ENCODE measurements at regions not wholly inside any gene's neighbourhood (a gene's known extent, or its start where the extent isn't known, plus 50 kb on each side); places are given as distances from the start of the nearest gene placed in this dataset.

- Mint-ChIP-seq H3K4me3 (ENCODE audit: low read depth, unreplicated experiment) (no peak overlapping the region), H3K36me3 (ENCODE audit: insufficient read depth, unreplicated experiment) (no peaks in the 10 kb centered on the region), H3K9me3 (ENCODE audit: low read depth, unreplicated experiment) (peaks cover 8% of the 10 kb centered on the region), H3K27me3 (ENCODE audit: unreplicated experiment) (no peaks in the 10 kb centered on the region), H3K4me1 (ENCODE audit: low read depth, unreplicated experiment) (no peaks in the 10 kb centered on the region), H3K27ac (ENCODE audit: unreplicated experiment) (no peak overlapping the region)
- CTCF ChIA-PET = interaction anchor here (0.6 kb wide), 1 partner anchor 25 kb away, joined by 3 read pairs; no protein-coding TSS in a partner anchor
- intact Hi-C loops (cut with micrococcal nuclease; ENCODE audit: unreplicated experiment) = no loop called here
- DNase-seq = no peak
- BruUV-seq (replicated peaks) = no TSS peak
- no peak for TF ChIP-seq CTCF (IDR thresholded peaks at IDR 0.05; ENCODE audit: unreplicated experiment)
These were observed 518.5 kb downstream of the ZNF608 start for GRCh38 chr5:124227914-124228313.

GRCh38 chr5:124220418-124220817 is 526.0 kb downstream of the ZNF608 start:
- DNase-seq = no peak
- Mint-ChIP-seq H3K27me3 (ENCODE audit: unreplicated experiment) (no peaks in the 10 kb centered on the region), H3K4me1 (ENCODE audit: low read depth, unreplicated experiment) (no peaks in the 10 kb centered on the region), H3K9me3 (ENCODE audit: low read depth, unreplicated experiment) (peaks cover 15% of the 10 kb centered on the region), H3K27ac (ENCODE audit: unreplicated experiment) (no peak overlapping the region), H3K36me3 (ENCODE audit: insufficient read depth, unreplicated experiment) (no peaks in the 10 kb centered on the region), H3K4me3 (ENCODE audit: low read depth, unreplicated experiment) (no peak overlapping the region)
- intact Hi-C loops (cut with micrococcal nuclease; ENCODE audit: unreplicated experiment) = no loop called here
- no peak for TF ChIP-seq CTCF (IDR thresholded peaks at IDR 0.05; ENCODE audit: unreplicated experiment)
- CTCF ChIA-PET = interaction anchor here (0.7 kb wide), 1 partner anchor 141 kb away, joined by 3 read pairs; no protein-coding TSS in a partner anchor
- no TSS peak for BruUV-seq (replicated peaks)

- H3K4me1 Mint-ChIP-seq (ENCODE audit: low read depth, unreplicated experiment) = no peaks in the 10 kb centered on the region
- no peak overlapping the region for H3K27ac Mint-ChIP-seq (ENCODE audit: unreplicated experiment)
- no TSS peak for BruUV-seq (replicated peaks)
- H3K27me3 Mint-ChIP-seq (ENCODE audit: unreplicated experiment) = no peaks in the 10 kb centered on the region
- H3K9me3 Mint-ChIP-seq (ENCODE audit: low read depth, unreplicated experiment) = peaks cover 7% of the 10 kb centered on the region
- no peak for TF ChIP-seq CTCF (IDR thresholded peaks at IDR 0.05; ENCODE audit: unreplicated experiment)
- no peak overlapping the region for H3K4me3 Mint-ChIP-seq (ENCODE audit: low read depth, unreplicated experiment)
- intact Hi-C loops (cut with micrococcal nuclease; ENCODE audit: unreplicated experiment) = no loop called here
- DNase-seq = no peak
- no peaks in the 10 kb centered on the region for H3K36me3 Mint-ChIP-seq (ENCODE audit: insufficient read depth, unreplicated experiment)
- CTCF ChIA-PET = no interaction called here
These were observed 533.5 kb downstream of the ZNF608 start for GRCh38 chr5:124212934-124213333.

- DNase-seq = no peak
- no peak overlapping the region for H3K27ac Mint-ChIP-seq (ENCODE audit: unreplicated experiment)
- H3K9me3 Mint-ChIP-seq (ENCODE audit: low read depth, unreplicated experiment) = peaks cover 8% of the 10 kb centered on the region
- no peak overlapping the region for H3K4me3 Mint-ChIP-seq (ENCODE audit: low read depth, unreplicated experiment)
- H3K27me3 Mint-ChIP-seq (ENCODE audit: unreplicated experiment) = no peaks in the 10 kb centered on the region
- H3K4me1 Mint-ChIP-seq (ENCODE audit: low read depth, unreplicated experiment) = no peaks in the 10 kb centered on the region
- intact Hi-C loops (cut with micrococcal nuclease; ENCODE audit: unreplicated experiment) = no loop called here
- CTCF ChIA-PET = no interaction called here
- TF ChIP-seq CTCF (IDR thresholded peaks at IDR 0.05; ENCODE audit: unreplicated experiment) = no peak
- no TSS peak for BruUV-seq (replicated peaks)
- no peaks in the 10 kb centered on the region for H3K36me3 Mint-ChIP-seq (ENCODE audit: insufficient read depth, unreplicated experiment)
These were observed 536.1 kb downstream of the ZNF608 start for GRCh38 chr5:124210111-124210910.
